GM21381 (cell line): ENCODE measurements at regions not wholly inside any gene's neighbourhood (a gene's known extent, or its start where the extent isn't known, plus 50 kb on each side); places are given as distances from the start of the nearest gene placed in this dataset.
A peak's percentile ranks its signal among the peaks of the same experiment; 100 is the strongest.

Source experiments
- ATAC-seq: cut with Tn5 transposase; IDR thresholded peaks from one replicate; pipeline ENCODE4 v1.9.1; 2021; ENCODE audit warnings: mild to moderate bottlenecking, moderate library complexity; ENCODE audit not compliant: unreplicated experiment

- ATAC-seq = no peak
Observed at GRCh38 chr7:32347244-32347828, 142.8 kb downstream of the LSM5 start.

- ATAC-seq = no peak
Observed at GRCh38 chr7:32346253-32346652, 143.9 kb downstream of the LSM5 start.

GRCh38 chr7:32336726-32337125 lies 153.5 kb downstream of the LSM5 start:
- no peak for ATAC-seq

- ATAC-seq = no peak
Observed at GRCh38 chr7:32335107-32335506, 155.1 kb downstream of the LSM5 start.

GRCh38 chr7:32330602-32331001 lies 159.6 kb downstream of the LSM5 start:
- ATAC-seq = no peak

GRCh38 chr7:32326078-32326477 lies 164.1 kb downstream of the LSM5 start:
- no peak for ATAC-seq

- ATAC-seq = no peak
Observed at GRCh38 chr7:32323712-32324111, 166.5 kb downstream of the LSM5 start.

GRCh38 chr7:32319012-32319382 lies 171.2 kb downstream of the LSM5 start:
- ATAC-seq = no peak

- ATAC-seq = no peak
Observed at GRCh38 chr7:32318300-32319011, 171.7 kb downstream of the LSM5 start.

GRCh38 chr7:32316839-32317238 lies 173.3 kb downstream of the LSM5 start:
- ATAC-seq = no peak

- no peak for ATAC-seq
Observed at GRCh38 chr7:32314761-32315160, 175.4 kb downstream of the LSM5 start.

GRCh38 chr7:32301427-32301826 lies 188.8 kb downstream of the LSM5 start:
- no peak for ATAC-seq

- ATAC-seq = no peak
Observed at GRCh38 chr7:32299133-32299702, 191.0 kb downstream of the LSM5 start.

- ATAC-seq = no peak
Observed at GRCh38 chr7:32298408-32299132, 191.6 kb downstream of the LSM5 start.

- ATAC-seq = no peak
Observed at GRCh38 chr7:32293833-32294232, 196.3 kb downstream of the LSM5 start.

- no peak for ATAC-seq
Observed at GRCh38 chr7:32289651-32290414, 200.3 kb downstream of the LSM5 start.

- ATAC-seq = no peak
Observed at GRCh38 chr7:32285698-32286097, 204.5 kb downstream of the LSM5 start.

- no peak for ATAC-seq
Observed at GRCh38 chr7:32283546-32283945, 206.6 kb downstream of the LSM5 start.

GRCh38 chr7:32279500-32279899 lies 209.3 kb upstream of the PDE1C start:
- ATAC-seq = no peak

- peak; percentile 59 for ATAC-seq
Observed at GRCh38 chr7:32275216-32276009, 205.2 kb upstream of the PDE1C start.
